H7 (cell line): ENCODE measurements at regions not wholly inside any gene's neighbourhood (a gene's known extent, or its start where the extent isn't known, plus 50 kb on each side); places are given as distances from the start of the nearest gene placed in this dataset.

Experiments
- DNase-seq: peaks from one replicate; pipeline ENCODE4 v3.0.0; 2012
- H3K27me3 ChIP-seq: 2 replicates; pipeline ENCODE4 v1.6.0; 2011; ENCODE audit warnings: mild to moderate bottlenecking, low read length; ENCODE audit not compliant: control insufficient read depth, insufficient read depth
- H3K36me3 ChIP-seq: replicated peaks from 2 replicates; pipeline ENCODE4 v1.5.1; 2011; ENCODE audit warnings: low read length; ENCODE audit not compliant: control insufficient read depth, insufficient read depth
- H3K4me3 ChIP-seq: 2 replicates; pipeline ENCODE4 v1.5.1; 2011; ENCODE audit warnings: low read depth, mild to moderate bottlenecking, control low read depth, low read length, moderate library complexity; ENCODE audit not compliant: insufficient read depth

GRCh38 chr4:156710365-156711192 is 261.0 kb downstream of the PDGFC start:
- no peak for DNase-seq
- no peak overlapping the region for H3K4me3 ChIP-seq

GRCh38 chr4:156705311-156705710 is 266.3 kb downstream of the PDGFC start:
- Histone ChIP-seq H3K4me3 (no peak overlapping the region), H3K27me3 (no peaks in the 10 kb centered on the region), H3K36me3 (no peaks in the 10 kb centered on the region)
- no peak for DNase-seq

More at GRCh38 chr4:156710365-156711192, 261.0 kb downstream of the PDGFC start:
- Histone ChIP-seq H3K27me3 (no peaks in the 10 kb centered on the region), H3K36me3 (no peaks in the 10 kb centered on the region)

GRCh38 chr4:156695163-156695562 is 276.4 kb downstream of the PDGFC start:
- no peak for DNase-seq
- no peaks in the 10 kb centered on the region for H3K36me3 ChIP-seq
- no peak overlapping the region for H3K4me3 ChIP-seq
- H3K27me3 ChIP-seq = no peaks in the 10 kb centered on the region

GRCh38 chr4:156694413-156694812 is 277.2 kb downstream of the PDGFC start:
- Histone ChIP-seq H3K36me3 (no peaks in the 10 kb centered on the region), H3K27me3 (no peaks in the 10 kb centered on the region), H3K4me3 (no peak overlapping the region)
- no peak for DNase-seq

GRCh38 chr4:156693557-156693956 is 278.0 kb downstream of the PDGFC start:
- H3K36me3 ChIP-seq = no peaks in the 10 kb centered on the region
- H3K27me3 ChIP-seq = no peaks in the 10 kb centered on the region

GRCh38 chr4:156692016-156692415 is 279.6 kb downstream of the PDGFC start:
- no peak for DNase-seq
- H3K4me3 ChIP-seq = no peak overlapping the region
- no peaks in the 10 kb centered on the region for H3K27me3 ChIP-seq
- no peaks in the 10 kb centered on the region for H3K36me3 ChIP-seq

More at GRCh38 chr4:156693557-156693956, 278.0 kb downstream of the PDGFC start:
- DNase-seq = no peak
- H3K4me3 ChIP-seq = no peak overlapping the region

GRCh38 chr4:156690572-156690971 is 281.0 kb downstream of the PDGFC start:
- Histone ChIP-seq H3K36me3 (no peaks in the 10 kb centered on the region), H3K4me3 (no peak overlapping the region), H3K27me3 (no peaks in the 10 kb centered on the region)
- DNase-seq = no peak

GRCh38 chr4:156686120-156686519 is 285.5 kb downstream of the PDGFC start:
- no peaks in the 10 kb centered on the region for H3K27me3 ChIP-seq
- no peaks in the 10 kb centered on the region for H3K36me3 ChIP-seq
- H3K4me3 ChIP-seq = no peak overlapping the region
- no peak for DNase-seq

GRCh38 chr4:156685308-156685707 is 286.3 kb downstream of the PDGFC start:
- no peak for DNase-seq
- H3K36me3 ChIP-seq = no peaks in the 10 kb centered on the region
- no peaks in the 10 kb centered on the region for H3K27me3 ChIP-seq
- no peak overlapping the region for H3K4me3 ChIP-seq

GRCh38 chr4:156677656-156678055 is 293.9 kb downstream of the PDGFC start:
- Histone ChIP-seq H3K27me3 (no peaks in the 10 kb centered on the region), H3K4me3 (no peak overlapping the region), H3K36me3 (no peaks in the 10 kb centered on the region)
- no peak for DNase-seq

- DNase-seq = peak; percentile 57
- Histone ChIP-seq H3K4me3 (no peak overlapping the region), H3K36me3 (no peaks in the 10 kb centered on the region), H3K27me3 (no peaks in the 10 kb centered on the region)
These were observed 294.5 kb downstream of the PDGFC start for GRCh38 chr4:156677131-156677531.

GRCh38 chr4:156676116-156676851 is 295.3 kb downstream of the PDGFC start:
- Histone ChIP-seq H3K27me3 (no peaks in the 10 kb centered on the region), H3K4me3 (no peak overlapping the region), H3K36me3 (no peaks in the 10 kb centered on the region)
- DNase-seq = no peak

GRCh38 chr4:156673483-156673882 is 298.1 kb downstream of the PDGFC start:
- DNase-seq = no peak
- Histone ChIP-seq H3K4me3 (no peak overlapping the region), H3K27me3 (no peaks in the 10 kb centered on the region), H3K36me3 (no peaks in the 10 kb centered on the region)

- Histone ChIP-seq H3K4me3 (no peak overlapping the region), H3K36me3 (no peaks in the 10 kb centered on the region), H3K27me3 (no peaks in the 10 kb centered on the region)
- DNase-seq = no peak
These were observed 298.9 kb downstream of the PDGFC start for GRCh38 chr4:156672492-156673305.
